GM21825 (cell line): ENCODE measurements at regions not wholly inside any gene's neighbourhood (a gene's known extent, or its start where the extent isn't known, plus 50 kb on each side); places are given as distances from the start of the nearest gene placed in this dataset.

ENCODE experiments used
- ATAC-seq: cut with Tn5 transposase; IDR thresholded peaks from one replicate; pipeline ENCODE4 v1.9.1; 2021; ENCODE audit warnings: mild to moderate bottlenecking, moderate library complexity; ENCODE audit not compliant: unreplicated experiment

GRCh38 chr3:117366574-117366973 lies 657.0 kb downstream of the TUSC7 start:
- ATAC-seq = no peak

GRCh38 chr3:117367861-117368260 lies 658.3 kb downstream of the TUSC7 start:
- no peak for ATAC-seq

- no peak for ATAC-seq
These were observed 671.1 kb downstream of the TUSC7 start for GRCh38 chr3:117380631-117381030.

DNA sequence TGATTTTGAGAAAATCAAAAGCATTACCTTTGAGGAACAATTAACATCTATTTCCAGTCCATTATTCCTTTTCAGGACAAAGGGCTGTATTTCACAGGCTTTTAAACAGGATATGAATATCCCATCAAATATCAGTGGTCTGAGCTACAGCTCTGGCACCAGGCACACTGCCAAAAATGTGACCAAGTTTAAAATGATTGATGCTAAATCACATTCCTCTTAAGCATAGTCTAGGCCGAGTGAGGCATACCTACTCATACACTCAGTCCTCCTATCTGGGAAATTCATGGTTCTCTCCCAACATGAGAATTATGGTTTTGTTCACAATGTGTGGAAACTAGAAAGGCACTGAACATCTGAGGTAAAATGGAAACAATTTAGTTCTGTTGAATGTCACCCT lies 683.5 kb downstream of the TUSC7 start:
- no peak for ATAC-seq

DNA sequence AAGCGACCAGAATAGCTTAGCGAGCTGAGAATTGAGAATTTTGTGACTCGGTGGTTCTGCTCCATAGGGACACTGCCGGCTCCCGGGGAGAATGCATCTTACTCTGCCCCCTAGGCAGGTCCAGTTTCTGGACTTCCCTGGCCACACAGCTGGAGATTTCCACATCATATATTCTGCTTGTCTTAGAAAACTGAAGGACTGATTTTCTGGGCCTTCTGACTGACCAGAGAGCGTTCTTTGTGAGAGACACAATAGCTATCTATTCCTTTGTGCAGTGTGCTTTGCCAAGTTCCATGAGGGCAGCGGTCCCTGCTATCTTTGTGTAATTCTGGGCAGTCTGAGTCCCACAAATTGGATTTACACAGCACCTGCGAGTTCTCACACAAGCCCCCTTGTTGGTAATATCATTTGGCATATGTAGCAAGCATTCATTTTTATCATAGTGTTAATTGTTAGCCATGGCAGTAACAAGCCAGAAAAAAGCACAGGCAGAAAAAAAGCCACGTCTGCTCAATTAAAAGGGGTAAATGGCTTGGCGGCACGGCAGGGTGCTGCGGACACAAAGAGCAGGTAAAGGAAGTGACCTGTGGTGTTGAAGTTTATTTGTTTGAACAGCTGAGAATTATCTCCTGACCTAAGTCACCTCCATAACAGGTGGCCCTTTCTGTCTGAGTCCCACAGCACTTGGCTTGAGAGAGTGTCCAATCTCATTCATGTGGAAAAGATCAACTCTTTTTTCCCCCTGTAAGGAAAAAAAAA lies 688.7 kb downstream of the TUSC7 start:
- no peak for ATAC-seq

GRCh38 chr3:117399311-117400078 lies 689.9 kb downstream of the TUSC7 start:
- ATAC-seq = no peak

DNA sequence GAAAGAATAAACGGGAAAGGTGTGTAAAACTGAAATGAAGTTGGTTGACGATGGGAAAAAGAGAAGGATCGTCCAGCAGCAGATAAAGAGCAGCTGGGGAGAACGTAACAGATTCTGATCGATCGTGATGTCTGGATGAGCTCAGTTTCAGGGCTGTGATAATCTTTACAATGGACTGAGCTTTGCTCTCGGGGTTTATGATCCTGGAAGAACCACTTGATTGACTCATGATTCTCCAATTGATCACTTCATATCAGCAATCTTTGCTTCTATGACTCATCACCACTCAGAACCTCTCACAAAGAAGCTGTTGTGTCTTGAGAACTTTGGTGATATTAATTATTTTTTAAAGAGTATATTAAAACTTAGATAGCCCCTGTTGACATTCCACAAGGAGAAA lies 690.7 kb downstream of the TUSC7 start:
- no peak for ATAC-seq

- no peak for ATAC-seq
These were observed 694.6 kb downstream of the TUSC7 start for GRCh38 chr3:117404141-117404540.

DNA sequence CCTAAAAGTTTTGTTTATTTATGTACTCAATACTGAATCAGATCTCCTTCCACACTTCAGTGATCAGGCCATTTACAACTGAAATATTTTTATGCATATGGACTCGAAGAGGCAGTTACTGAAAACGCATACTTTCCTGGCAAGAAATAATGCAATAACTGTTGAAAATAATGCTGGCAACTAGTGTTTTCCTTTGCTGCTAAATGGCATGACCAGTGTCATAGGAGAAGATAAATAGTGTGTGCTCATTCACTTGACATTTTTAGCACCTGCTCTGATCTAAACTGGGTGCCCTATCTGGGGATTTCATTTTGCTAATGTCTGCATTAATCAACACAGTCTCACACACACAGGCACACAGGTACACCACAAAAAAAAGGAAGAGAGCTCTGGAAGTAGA lies 695.2 kb downstream of the TUSC7 start:
- ATAC-seq = no peak

- no peak for ATAC-seq
These were observed 695.8 kb downstream of the TUSC7 start for GRCh38 chr3:117405359-117405758.

GRCh38 chr3:117407317-117407716 lies 697.7 kb downstream of the TUSC7 start:
- ATAC-seq = no peak

DNA sequence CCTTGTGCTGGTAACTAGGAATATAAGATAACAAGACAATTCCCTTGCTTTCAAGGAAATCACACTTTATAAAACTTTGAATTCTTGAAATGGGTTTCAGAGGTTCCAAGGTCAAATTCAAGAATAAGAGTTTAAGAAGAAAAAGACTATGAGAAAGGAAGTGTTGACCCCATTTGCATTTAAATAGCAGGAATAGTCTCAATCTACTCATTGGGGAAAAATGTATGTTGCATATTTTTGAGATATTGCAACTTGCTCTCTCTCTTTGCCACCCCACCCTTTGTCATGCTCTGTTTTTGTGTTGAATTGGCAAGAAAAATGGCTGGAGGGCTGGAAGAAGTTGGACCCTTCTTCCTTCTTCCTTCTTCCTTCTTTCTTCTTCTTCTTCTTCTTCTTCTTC lies 699.2 kb downstream of the TUSC7 start:
- ATAC-seq = no peak

- no peak for ATAC-seq
These were observed 699.7 kb downstream of the TUSC7 start for GRCh38 chr3:117409256-117409655.

GRCh38 chr3:117409701-117410459 lies 700.3 kb downstream of the TUSC7 start:
- ATAC-seq = no peak

DNA sequence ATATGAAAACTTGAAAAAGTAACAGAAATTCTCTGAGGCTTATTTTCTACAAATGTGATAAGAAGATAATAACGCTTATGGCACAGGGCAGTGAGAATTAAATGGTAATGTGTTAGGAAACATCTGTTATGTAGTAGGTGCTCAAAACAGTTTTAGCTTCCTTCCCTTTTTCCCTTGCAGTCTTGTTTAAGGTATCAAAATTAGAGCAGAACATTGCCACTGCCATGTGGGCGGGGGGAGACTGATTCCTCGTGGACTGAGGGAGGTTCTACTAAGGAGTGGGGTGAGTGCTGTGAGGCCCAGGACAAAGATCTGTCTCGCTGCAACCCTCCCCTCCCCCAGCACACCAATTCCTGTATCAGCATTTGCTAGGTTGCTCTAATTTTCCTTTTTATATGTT lies 702.4 kb downstream of the TUSC7 start:
- no peak for ATAC-seq

DNA sequence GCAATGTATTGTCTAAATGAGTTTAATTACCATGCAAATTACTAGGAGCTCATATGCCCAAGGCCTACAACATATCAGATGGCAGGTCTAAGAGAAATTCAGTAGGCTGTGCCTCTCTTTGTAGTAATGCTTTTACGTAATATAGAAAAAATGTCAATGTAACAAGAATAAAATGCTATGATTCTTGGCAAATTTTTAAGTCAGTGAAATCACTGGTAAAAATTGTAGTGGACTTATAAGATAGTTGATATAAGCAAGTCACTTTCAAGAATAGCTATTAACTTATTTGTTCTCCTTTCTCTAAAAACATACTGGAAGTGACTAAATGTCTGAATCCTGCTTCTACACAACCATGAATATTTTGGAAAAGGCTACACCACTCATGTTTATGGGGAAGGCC lies 707.8 kb downstream of the TUSC7 start:
- ATAC-seq = no peak

GRCh38 chr3:117427081-117427480 lies 717.5 kb downstream of the TUSC7 start:
- no peak for ATAC-seq

DNA sequence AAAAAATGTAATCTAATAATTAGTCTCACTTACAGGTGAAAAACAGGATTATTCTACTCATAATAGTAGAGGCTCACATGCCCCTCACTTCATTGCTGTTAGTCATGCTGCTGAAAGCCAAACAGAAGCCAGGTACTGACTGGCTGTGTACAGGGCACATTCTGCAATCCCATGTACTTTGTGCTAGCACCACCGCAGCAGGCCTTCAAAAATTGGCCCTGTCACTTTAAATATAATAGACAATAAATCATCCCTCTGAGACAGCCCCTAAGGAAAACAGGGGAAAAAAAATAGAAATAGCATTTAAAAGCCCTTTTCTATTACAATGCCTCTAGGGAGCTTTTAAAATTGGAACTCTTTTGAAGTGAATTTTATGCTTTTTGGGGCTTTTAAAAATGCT lies 723.8 kb downstream of the TUSC7 start:
- ATAC-seq = no peak

DNA sequence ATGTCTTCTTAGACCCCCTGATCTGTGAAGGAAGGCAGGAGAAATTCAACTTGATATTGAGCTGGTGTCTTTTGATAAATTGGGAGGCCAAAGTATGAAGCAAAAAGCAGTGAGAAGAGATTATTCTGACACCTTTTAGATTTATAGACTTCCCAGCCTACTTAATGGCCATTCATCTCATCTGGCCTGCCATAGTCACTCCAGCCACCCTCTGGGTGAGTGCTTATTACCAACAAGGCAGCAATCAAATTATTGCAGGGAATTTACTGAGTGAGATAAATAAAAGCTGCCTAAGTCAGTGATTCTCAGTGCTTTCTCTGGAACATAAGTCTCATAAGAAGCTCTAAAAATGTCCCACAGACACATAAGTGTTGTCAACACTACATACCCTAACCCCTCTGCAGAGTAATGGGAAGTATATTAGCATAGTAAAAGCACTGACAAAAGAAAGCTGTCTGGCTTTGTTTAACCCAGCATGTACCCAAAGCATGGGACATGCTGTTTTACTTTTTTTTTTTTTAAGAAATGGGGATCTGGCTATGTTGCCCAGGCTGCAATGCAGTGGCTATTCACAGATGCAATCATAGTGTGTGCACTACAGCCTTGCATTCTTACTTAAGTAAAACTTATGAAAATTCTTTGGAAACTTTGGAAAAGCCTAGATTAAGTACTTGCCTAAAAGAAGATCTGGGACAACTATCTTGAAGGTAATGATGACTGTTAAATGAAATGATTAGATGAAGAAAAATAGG lies 725.3 kb downstream of the TUSC7 start:
- no peak for ATAC-seq

- no peak for ATAC-seq
These were observed 725.9 kb downstream of the TUSC7 start for GRCh38 chr3:117435506-117435905.

- no peak for ATAC-seq
These were observed 730.2 kb downstream of the TUSC7 start for GRCh38 chr3:117439812-117440211.
